ENCODE measurements at regions not wholly inside any gene's neighbourhood (a gene's known extent, or its start where the extent isn't known, plus 50 kb on each side); places are given as distances from the start of the nearest gene placed in this dataset.

GRCh38 chr7:53800746-53801145 is 741.4 kb upstream of the VSTM2A start:
- TF ChIP-seq CTCF (conservative IDR thresholded peaks at IDR 0.05; ENCODE audit: low read depth, low read length) = no peak
- DNase-seq (ENCODE audit: low read depth) = no peak
- H3K4me3 ChIP-seq (ENCODE audit: low read length) = no peak overlapping the region

- TF ChIP-seq CTCF (conservative IDR thresholded peaks at IDR 0.05; ENCODE audit: low read depth, low read length) = no peak
- H3K4me3 ChIP-seq (ENCODE audit: low read length) = no peak overlapping the region
- DNase-seq (ENCODE audit: low read depth) = no peak
Observed at GRCh38 chr7:53806119-53806518, 736.1 kb upstream of the VSTM2A start.

GRCh38 chr7:53811555-53812079 is 730.6 kb upstream of the VSTM2A start:
- DNase-seq (ENCODE audit: low read depth) = no peak
- TF ChIP-seq CTCF (conservative IDR thresholded peaks at IDR 0.05; ENCODE audit: low read depth, low read length) = no peak
- H3K4me3 ChIP-seq (ENCODE audit: low read length) = no peak overlapping the region

GRCh38 chr7:53812135-53812534 is 730.0 kb upstream of the VSTM2A start:
- H3K4me3 ChIP-seq (ENCODE audit: low read length) = no peak overlapping the region
- no peak for DNase-seq (ENCODE audit: low read depth)
- TF ChIP-seq CTCF (conservative IDR thresholded peaks at IDR 0.05; ENCODE audit: low read depth, low read length) = no peak

GRCh38 chr7:53835301-53835700 is 706.9 kb upstream of the VSTM2A start:
- no peak for TF ChIP-seq CTCF (conservative IDR thresholded peaks at IDR 0.05; ENCODE audit: low read depth, low read length)
- no peak for DNase-seq (ENCODE audit: low read depth)
- H3K4me3 ChIP-seq (ENCODE audit: low read length) = no peak overlapping the region

- no peak for DNase-seq (ENCODE audit: low read depth)
- no peak for TF ChIP-seq CTCF (conservative IDR thresholded peaks at IDR 0.05; ENCODE audit: low read depth, low read length)
- no peak overlapping the region for H3K4me3 ChIP-seq (ENCODE audit: low read length)
Observed at GRCh38 chr7:53877688-53878087, 664.5 kb upstream of the VSTM2A start.

- no peak for TF ChIP-seq CTCF (conservative IDR thresholded peaks at IDR 0.05; ENCODE audit: low read depth, low read length)
- no peak overlapping the region for H3K4me3 ChIP-seq (ENCODE audit: low read length)
- no peak for DNase-seq (ENCODE audit: low read depth)
Observed at GRCh38 chr7:53900856-53901528, 641.2 kb upstream of the VSTM2A start.

All from retinal pigment epithelial cell (primary cell).